ENCODE measurements at regions not wholly inside any gene's neighbourhood (a gene's known extent, or its start where the extent isn't known, plus 50 kb on each side); places are given as distances from the start of the nearest gene placed in this dataset.

DNA sequence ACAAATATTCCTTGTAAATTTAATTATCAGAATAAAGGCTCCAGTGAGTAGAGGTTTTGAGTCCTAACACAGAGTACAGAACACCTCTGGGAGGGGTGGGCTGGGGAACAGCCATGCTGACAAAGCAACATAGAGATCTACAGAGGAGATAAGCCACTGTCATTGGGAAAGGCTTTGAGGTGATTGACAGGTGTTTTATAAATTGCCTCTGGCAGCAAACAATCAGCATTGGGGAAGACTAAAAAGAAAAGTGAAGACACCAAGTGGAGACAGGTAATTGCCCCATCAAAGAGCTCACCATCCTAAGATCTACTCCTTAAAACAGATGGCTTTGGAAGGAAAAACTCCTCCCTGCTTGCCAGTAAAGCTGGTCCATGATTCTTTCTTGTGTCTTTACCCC lies 189.7 kb upstream of the TLE4 start:
- DNase-seq, result no peak
- Mint-ChIP-seq H3K36me3 (no peaks in the 10 kb centered on the region), H3K9me3 (peaks cover 0 to 6% (median 2%) of the 10 kb centered on the region in 6 donors)

DNA sequence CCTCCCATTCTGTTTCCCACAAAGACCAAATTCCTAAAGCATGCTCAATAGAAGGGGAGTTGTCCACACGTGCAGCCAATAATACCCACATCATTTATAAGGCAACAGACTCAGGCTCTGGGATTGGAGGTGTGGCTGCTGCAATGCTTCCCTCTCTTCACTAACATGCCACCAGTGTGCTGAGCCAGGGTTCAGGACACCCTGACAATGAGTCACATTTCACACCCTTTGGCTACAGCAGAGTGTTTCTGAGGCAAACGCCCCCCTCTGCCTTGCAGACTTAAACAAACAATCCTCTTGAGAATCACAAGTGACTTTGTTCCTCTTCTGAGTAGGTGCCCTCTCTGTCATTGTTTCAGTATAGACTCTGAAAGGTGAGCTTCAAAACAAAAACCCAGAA lies 189.3 kb upstream of the TLE4 start:
- no peak for DNase-seq
- H3K4me3 Mint-ChIP-seq, result no peak overlapping the region
- H3K27me3 Mint-ChIP-seq (ENCODE audit: low read depth in 3 of 3), result peaks cover under 1 to 4% (median 2%) of the 10 kb centered on the region in 3 donors
- H3K4me1 Mint-ChIP-seq, result no peaks in the 10 kb centered on the region
- no peak overlapping the region for H3K27ac Mint-ChIP-seq
- peaks cover 0 to 6% (median 2%) of the 10 kb centered on the region in 6 donors for H3K9me3 Mint-ChIP-seq
- no peaks in the 10 kb centered on the region for H3K36me3 Mint-ChIP-seq

More for the DNA sequence above, 189.7 kb upstream of the TLE4 start:
- Mint-ChIP-seq H3K4me1 (no peaks in the 10 kb centered on the region), H3K27me3 (ENCODE audit: low read depth in 3 of 3) (peaks cover 1 to 2% (median 2%) of the 10 kb centered on the region in 3 donors), H3K27ac (no peak overlapping the region), H3K4me3 (no peak overlapping the region)

DNA sequence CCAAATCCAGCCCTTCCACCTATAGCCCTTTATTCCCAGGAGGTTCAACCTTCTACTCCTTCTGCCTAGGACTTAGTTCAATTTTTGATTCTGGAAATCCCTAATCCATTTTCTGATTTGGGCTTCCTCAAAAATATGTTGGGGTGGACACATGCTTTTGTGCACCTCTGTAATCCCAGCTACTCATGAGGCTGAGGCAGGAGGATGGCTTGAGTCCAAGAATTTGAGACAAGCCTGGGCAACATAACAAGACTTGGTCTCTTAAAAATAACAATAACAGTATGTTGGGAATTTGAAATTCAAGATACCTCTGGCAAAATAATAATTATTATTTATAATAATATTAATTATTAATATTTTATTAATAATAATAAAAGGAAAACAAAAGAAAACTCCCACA lies 188.7 kb upstream of the TLE4 start:
- H3K4me3 Mint-ChIP-seq, result no peak overlapping the region
- peaks cover 0 to 4% (median 2%) of the 10 kb centered on the region in 3 donors for H3K27me3 Mint-ChIP-seq (ENCODE audit: low read depth in 3 of 3)
- DNase-seq, result no peak
- H3K4me1 Mint-ChIP-seq, result no peaks in the 10 kb centered on the region
- no peak overlapping the region for H3K27ac Mint-ChIP-seq
- H3K9me3 Mint-ChIP-seq, result peaks cover 0 to 6% (median 2%) of the 10 kb centered on the region in 6 donors
- H3K36me3 Mint-ChIP-seq, result no peaks in the 10 kb centered on the region

DNA sequence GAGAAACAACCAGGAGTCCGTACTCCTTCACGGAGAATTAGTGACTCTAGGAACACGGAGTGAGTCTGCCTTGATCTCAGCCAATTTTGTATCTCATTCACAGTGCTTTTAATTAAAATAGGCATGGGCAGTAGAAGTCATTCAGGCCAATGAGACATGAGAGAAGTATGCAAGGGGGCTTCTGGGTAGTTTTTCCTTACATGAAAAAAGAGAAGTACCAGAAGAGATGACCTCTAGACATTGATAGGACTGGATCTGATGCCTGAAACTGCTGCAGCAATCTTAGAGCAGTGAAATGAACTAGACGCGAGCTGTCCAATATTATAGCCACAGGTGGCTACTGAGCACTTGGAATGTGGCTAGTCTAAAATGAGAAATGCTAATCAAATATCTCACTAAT lies 187.7 kb upstream of the TLE4 start:
- Mint-ChIP-seq H3K9me3 (peaks cover 0 to 6% (median 2%) of the 10 kb centered on the region in 6 donors), H3K36me3 (no peaks in the 10 kb centered on the region), H3K4me3 (no peak overlapping the region), H3K4me1 (no peaks in the 10 kb centered on the region), H3K27me3 (ENCODE audit: low read depth in 3 of 3) (peaks cover 0 to 4% (median under 1%) of the 10 kb centered on the region in 3 donors), H3K27ac (no peak overlapping the region)
- DNase-seq, result no peak

DNA sequence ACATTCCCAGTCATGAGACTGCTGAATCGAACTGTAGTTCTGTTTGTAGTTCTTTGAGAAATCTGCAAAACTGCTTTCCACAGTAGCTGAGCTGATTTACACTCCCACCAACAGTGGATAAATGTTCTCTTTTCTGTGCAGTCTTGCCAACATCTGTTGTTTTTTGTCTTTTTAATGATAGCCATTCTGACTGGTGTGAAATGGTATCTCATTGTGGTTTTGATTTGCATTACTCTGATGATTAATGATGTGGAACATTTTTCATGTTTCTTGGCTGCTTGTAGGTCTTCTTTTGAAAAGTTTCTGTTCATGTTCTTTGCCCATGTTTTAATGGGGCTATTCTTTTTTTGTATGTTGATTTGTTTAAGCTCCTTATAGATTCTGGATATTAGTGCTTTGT lies 187.3 kb upstream of the TLE4 start:
- no peak overlapping the region for H3K4me3 Mint-ChIP-seq
- no peaks in the 10 kb centered on the region for H3K4me1 Mint-ChIP-seq
- no peaks in the 10 kb centered on the region for H3K36me3 Mint-ChIP-seq
- peaks cover 0 to 5% (median 2%) of the 10 kb centered on the region in 6 donors for H3K9me3 Mint-ChIP-seq
- H3K27ac Mint-ChIP-seq, result no peak overlapping the region
- no peak for DNase-seq
- peaks cover 0 to 4% (median 0%) of the 10 kb centered on the region in 3 donors for H3K27me3 Mint-ChIP-seq (ENCODE audit: low read depth in 3 of 3)

DNA sequence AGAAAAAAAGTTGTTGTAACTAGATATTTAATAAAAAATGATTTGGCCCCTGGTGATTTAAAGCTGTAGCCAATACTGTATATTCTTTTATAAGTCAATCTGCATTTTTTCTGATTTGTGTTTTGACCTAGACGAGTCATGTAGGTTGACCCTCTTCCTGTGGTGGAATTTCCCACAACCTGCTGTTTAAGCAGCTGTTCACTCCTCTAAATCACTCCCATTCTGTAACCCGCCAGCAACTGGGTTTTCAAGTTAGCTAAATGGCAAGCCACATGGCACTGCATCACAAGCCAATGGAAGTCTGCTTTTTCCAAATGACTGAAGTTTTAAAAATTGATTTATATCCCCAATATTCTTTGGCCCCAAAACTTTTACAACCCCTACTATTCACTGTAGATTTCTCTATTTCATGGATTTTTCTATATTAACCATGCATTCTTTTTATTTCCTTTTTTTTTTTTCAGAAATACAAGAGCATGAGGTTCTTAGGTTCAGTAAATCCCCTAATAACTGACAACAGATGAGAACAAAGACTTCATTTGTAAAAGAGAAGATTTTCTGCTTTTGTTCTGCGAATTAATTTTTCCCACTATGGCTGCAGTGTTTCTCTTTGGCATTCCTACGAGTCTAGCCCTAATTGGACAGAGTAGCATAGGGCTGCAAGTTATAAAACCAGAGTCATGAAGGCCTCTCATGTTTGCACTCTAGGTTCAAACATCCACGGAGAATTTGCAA lies 184.5 kb upstream of the TLE4 start:
- Mint-ChIP-seq H3K4me1 (no peaks in the 10 kb centered on the region), H3K27ac (no peak overlapping the region), H3K27me3 (ENCODE audit: low read depth in 3 of 3) (peaks cover 0 to 4% (median 0%) of the 10 kb centered on the region in 3 donors), H3K4me3 (no peak overlapping the region), H3K9me3 (no peaks in the 10 kb centered on the region), H3K36me3 (no peaks in the 10 kb centered on the region)
- no peak for DNase-seq

DNA sequence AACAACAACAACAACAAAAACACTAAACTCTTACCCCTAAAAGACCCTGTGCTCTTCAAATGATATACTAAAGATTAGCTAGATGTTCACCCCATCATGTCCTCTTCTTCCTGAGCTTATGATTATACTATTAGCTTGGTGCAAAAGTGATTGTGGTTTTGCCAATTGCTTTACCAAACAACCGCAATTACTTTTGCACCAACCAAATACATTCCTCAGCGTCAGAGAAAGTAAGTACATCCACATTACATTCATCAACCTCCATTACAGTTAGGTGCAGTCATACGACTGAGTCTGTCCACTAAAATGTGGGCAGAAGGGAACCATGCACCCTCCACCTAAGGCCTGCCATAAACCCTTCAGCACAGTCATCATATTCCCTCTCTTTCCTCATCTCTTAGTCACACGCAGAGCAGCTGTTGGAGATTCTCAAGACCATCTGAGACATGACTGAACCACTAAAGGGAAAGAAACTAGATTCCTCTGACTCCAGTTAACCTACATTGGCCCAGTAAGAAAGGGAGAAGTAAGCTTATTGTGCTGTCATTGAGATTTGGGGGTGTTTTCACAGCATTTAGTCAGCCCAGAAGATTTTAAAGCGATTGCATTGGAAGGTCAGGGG lies 181.6 kb upstream of the TLE4 start:
- Mint-ChIP-seq H3K27ac (no peak overlapping the region), H3K4me3 (no peak overlapping the region), H3K36me3 (no peaks in the 10 kb centered on the region), H3K27me3 (ENCODE audit: low read depth in 3 of 3) (peaks cover 0 to 5% (median 0%) of the 10 kb centered on the region in 3 donors), H3K4me1 (no peaks in the 10 kb centered on the region), H3K9me3 (no peaks in the 10 kb centered on the region)
- DNase-seq, result no peak

DNA sequence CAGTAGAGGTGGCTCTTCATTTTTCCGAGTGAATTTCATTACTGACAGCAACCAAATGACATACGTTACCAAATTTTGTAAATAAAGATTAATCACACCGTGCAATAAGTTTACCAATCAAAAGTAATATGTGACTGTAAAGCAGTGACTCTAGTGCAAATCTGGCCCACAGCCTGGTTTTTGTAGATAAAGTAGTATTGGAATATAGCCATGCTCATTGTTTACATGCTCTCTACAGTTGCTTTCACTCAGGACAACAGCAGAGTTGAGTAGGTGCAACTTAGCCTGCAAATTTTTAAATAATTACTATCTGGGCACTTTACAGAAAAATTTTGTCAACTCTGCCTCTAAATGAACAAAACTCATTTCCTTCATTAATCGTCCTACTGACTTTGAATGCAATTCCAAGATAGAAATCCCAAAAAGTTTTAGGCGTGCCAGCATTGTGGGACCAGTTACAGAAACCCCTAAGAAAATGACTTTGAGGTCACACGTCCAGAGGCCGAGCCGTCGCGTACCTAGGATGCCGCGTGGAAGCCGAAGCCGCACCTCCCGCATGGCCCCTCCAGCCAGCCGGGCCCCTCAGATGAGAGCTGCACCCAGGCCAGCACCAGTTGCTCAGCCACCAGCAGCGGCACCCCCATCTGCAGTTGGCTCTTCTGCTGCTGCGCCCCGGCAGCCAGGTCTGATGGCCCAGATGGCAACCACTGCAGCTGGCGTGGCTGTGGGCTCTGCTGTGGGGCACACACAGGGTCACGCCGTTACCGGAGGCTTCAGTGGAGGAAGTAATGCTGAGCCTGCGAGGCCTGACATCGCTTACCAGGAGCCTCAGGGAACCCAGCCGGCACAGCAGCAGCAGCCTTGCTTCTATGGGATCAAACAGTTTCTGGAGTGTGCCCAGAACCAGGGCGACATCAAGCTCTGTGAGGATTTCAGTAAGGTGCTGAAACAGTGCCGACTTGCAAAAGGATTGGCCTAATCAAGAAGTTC lies 180.7 kb upstream of the TLE4 start:
- DNase-seq, result no peak
- Mint-ChIP-seq H3K27ac (no peak overlapping the region), H3K4me3 (no peak overlapping the region), H3K9me3 (no peaks in the 10 kb centered on the region), H3K27me3 (ENCODE audit: low read depth in 3 of 3) (peaks cover 0 to 5% (median 0%) of the 10 kb centered on the region in 3 donors), H3K4me1 (no peaks in the 10 kb centered on the region), H3K36me3 (no peaks in the 10 kb centered on the region)

DNA sequence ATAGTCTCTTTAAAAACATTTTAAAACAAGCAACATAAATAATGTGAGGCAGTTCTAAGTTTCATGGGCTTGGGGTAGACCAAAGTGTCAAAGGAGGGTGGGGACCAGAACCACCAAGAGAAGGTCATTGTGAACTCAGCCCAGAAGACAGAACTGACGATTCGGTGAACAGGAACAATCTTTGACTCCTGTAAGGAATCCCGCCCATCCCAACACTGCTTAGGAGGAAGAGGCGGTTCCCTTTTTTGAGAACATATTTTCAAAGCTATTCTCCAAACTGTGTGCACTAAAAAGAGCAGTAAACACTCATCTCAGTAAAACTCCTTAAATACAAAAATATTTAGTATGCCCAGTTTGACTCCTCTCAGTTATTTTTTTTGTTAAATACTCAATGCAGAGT lies 176.5 kb upstream of the TLE4 start:
- DNase-seq, result no peak
- no peaks in the 10 kb centered on the region for H3K4me1 Mint-ChIP-seq
- peaks cover 0 to 6% (median 2%) of the 10 kb centered on the region in 3 donors for H3K27me3 Mint-ChIP-seq (ENCODE audit: low read depth in 3 of 3)
- no peaks in the 10 kb centered on the region for H3K9me3 Mint-ChIP-seq
- H3K4me3 Mint-ChIP-seq, result no peak overlapping the region
- no peak overlapping the region for H3K27ac Mint-ChIP-seq
- no peaks in the 10 kb centered on the region for H3K36me3 Mint-ChIP-seq

DNA sequence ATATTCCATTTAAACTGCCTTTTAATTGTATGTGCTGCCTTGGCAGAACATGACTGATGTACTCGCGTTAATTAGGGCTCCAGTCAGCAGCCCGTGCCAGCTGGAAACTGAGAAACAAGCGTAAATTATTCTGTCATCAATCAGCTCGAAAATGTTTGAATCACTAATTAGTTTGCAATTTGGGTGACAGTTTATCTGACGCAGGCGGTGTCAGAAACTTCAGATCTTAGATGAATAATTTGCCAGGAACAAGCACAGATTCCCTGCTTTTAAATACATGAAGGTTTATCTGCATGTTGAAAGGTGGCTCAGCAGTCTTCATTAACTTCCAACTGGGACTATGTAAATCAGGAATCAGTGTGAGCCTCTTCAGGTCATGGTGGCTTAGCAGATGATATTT lies 176.0 kb upstream of the TLE4 start:
- H3K27ac Mint-ChIP-seq, result no peak overlapping the region
- H3K27me3 Mint-ChIP-seq (ENCODE audit: low read depth in 3 of 3), result peaks cover 0 to 6% (median 2%) of the 10 kb centered on the region in 3 donors
- H3K9me3 Mint-ChIP-seq, result no peaks in the 10 kb centered on the region

DNA sequence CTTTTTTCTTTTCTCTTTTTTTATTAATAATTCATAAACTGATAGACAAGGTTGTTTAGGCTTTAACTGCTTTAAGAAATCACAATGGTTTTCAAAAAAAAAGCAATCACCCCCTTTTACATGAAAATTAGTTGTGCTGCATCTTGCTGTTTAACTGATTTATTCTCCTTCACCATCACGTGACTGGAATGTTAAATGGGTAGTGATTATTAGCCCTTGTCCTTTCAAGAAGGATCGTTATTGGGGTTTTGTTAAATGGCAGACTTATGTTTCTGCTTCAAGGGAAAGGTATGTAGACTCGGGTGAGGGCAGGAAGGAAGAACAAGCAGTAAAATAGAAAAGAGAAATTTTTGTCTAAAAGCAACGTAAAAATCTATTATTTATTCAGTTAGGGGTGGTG lies 175.6 kb upstream of the TLE4 start:
- H3K27ac Mint-ChIP-seq, result no peak overlapping the region
- H3K36me3 Mint-ChIP-seq, result no peaks in the 10 kb centered on the region
- H3K4me3 Mint-ChIP-seq, result no peak overlapping the region
- H3K4me1 Mint-ChIP-seq, result no peaks in the 10 kb centered on the region
- H3K27me3 Mint-ChIP-seq (ENCODE audit: low read depth in 3 of 3), result peaks cover 0 to 6% (median 2%) of the 10 kb centered on the region in 3 donors
- DNase-seq, result no peak
- H3K9me3 Mint-ChIP-seq, result no peaks in the 10 kb centered on the region

More for the DNA sequence above, 176.0 kb upstream of the TLE4 start:
- no peak overlapping the region for H3K4me3 Mint-ChIP-seq
- no peak for DNase-seq
- no peaks in the 10 kb centered on the region for H3K36me3 Mint-ChIP-seq
- H3K4me1 Mint-ChIP-seq, result no peaks in the 10 kb centered on the region

DNA sequence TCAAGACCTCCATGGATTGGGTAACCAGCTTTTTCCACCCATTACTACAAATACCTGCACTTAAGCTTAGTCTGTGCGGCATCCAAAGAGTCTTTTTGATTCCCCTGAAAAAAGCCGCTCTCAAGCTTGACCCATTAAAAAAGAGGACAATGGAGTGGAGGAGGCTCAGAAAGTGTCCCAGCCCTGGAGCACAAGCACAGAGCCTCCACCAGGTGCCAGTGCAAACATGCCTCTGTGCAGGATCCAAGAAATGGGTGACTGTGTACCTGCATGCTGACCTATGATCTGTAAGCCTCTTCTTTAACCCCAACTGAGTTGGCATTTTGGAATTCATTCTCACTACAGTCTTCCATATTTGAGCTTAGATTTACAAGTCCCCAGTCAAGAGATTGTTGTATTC lies 168.3 kb upstream of the TLE4 start:
- peaks cover 0 to 4% (median 0%) of the 10 kb centered on the region in 3 donors for H3K27me3 Mint-ChIP-seq (ENCODE audit: low read depth in 3 of 3)
- DNase-seq, result no peak
- no peak overlapping the region for H3K27ac Mint-ChIP-seq
- no peak overlapping the region for H3K4me3 Mint-ChIP-seq
- H3K36me3 Mint-ChIP-seq, result no peaks in the 10 kb centered on the region
- H3K9me3 Mint-ChIP-seq, result peaks cover 0 to 2% (median 0%) of the 10 kb centered on the region in 6 donors
- H3K4me1 Mint-ChIP-seq, result no peaks in the 10 kb centered on the region

DNA sequence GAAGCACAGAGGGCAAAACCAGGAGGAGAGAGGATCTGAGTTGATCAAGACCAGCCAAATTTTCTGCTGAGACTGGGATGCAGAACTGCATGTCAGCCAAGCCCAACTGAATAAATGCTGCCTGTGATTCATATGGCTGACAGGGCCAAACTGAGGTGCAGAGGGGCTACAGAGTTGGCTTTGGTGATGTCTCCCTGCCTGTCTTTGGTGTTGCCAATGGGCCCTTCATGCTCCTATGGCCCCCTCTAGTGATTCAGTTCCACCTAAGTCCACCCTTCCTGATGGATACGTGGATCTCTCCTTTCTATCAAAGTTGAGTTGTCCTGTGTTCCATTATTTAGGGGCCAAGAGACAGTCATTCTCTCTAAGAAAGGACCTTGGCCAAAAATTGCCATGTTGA lies 163.6 kb upstream of the TLE4 start:
- DNase-seq, result no peak
- no peak overlapping the region for H3K27ac Mint-ChIP-seq
- no peak overlapping the region for H3K4me3 Mint-ChIP-seq

DNA sequence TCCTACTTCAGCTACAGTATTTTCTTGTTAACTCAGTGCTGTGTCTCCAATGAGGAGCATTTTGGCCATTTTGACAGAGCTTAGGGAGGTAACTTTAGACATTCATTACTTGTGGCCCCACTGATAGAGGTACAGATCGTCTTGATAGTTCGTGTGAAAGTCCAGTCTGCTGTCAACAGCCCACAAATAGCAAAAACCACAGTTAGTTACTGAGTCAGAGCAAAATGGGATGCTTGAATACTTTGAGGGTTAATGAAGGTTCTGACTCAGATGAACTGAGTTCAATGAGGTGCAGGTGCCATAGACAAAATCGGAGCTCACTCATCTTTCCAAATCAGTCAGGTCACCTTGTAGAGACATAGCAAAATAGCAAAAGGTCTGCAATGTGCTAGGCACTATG lies 163.1 kb upstream of the TLE4 start:
- peaks cover 0 to 2% (median 0%) of the 10 kb centered on the region in 3 donors for H3K27me3 Mint-ChIP-seq (ENCODE audit: low read depth in 3 of 3)

More for the DNA sequence above, 163.6 kb upstream of the TLE4 start:
- H3K4me1 Mint-ChIP-seq, result no peaks in the 10 kb centered on the region
- peaks cover 0 to 5% (median 0%) of the 10 kb centered on the region in 6 donors for H3K9me3 Mint-ChIP-seq
- no peaks in the 10 kb centered on the region for H3K36me3 Mint-ChIP-seq
- no peaks in the 10 kb centered on the region for H3K27me3 Mint-ChIP-seq (ENCODE audit: low read depth in 3 of 3)

More for the DNA sequence above, 163.1 kb upstream of the TLE4 start:
- no peaks in the 10 kb centered on the region for H3K4me1 Mint-ChIP-seq
- DNase-seq, result no peak
- H3K4me3 Mint-ChIP-seq, result no peak overlapping the region
- no peak overlapping the region for H3K27ac Mint-ChIP-seq
- H3K36me3 Mint-ChIP-seq, result no peaks in the 10 kb centered on the region
- peaks cover 0 to 5% (median 0%) of the 10 kb centered on the region in 6 donors for H3K9me3 Mint-ChIP-seq
